OCI-LY1 (cell line): ENCODE measurements at regions not wholly inside any gene's neighbourhood (a gene's known extent, or its start where the extent isn't known, plus 50 kb on each side); places are given as distances from the start of the nearest gene placed in this dataset.

Experiments used
- H2AFZ ChIP-seq: fragments of 200-600 bp; sonication (generic), shearing (Covaris generic); 2 replicates; pipeline ENCODE4 v1.6.0; 2014; ENCODE audit warnings: antibody characterized with exemption, mild to moderate bottlenecking, low read length
- H3F3A ChIP-seq: fragments of 200-600 bp; sonication (generic), shearing (Covaris generic); 2 replicates; pipeline ENCODE4 v1.6.0; 2014; ENCODE audit warnings: mild to moderate bottlenecking, antibody characterized with exemption, low read length, moderate library complexity; ENCODE audit not compliant: insufficient read depth
- H3K27ac ChIP-seq: fragments of 200-600 bp; sonication (generic); 2 replicates; pipeline ENCODE4 v1.5.1; 2014; ENCODE audit warnings: low read length, mixed run types, mild to moderate bottlenecking, low read depth; ENCODE audit not compliant: poor library complexity, severe bottlenecking
- H3K27me3 ChIP-seq: fragments of 200-600 bp; sonication (generic); 2 replicates; pipeline ENCODE4 v1.6.0; 2014; ENCODE audit warnings: antibody characterized with exemption, mild to moderate bottlenecking, low read length, moderate library complexity; ENCODE audit not compliant: insufficient read depth
- H3K36me3 ChIP-seq: fragments of 200-600 bp; sonication (generic); 2 replicates; pipeline ENCODE4 v1.6.1; 2014; ENCODE audit warnings: mild to moderate bottlenecking, antibody characterized with exemption, low read length, moderate library complexity, mixed read lengths; ENCODE audit not compliant: insufficient read depth
- H3K4me1 ChIP-seq: fragments of 200-600 bp; sonication (generic); 2 replicates; pipeline ENCODE4 v1.5.1; 2014; ENCODE audit warnings: mild to moderate bottlenecking, low read length, moderate library complexity; ENCODE audit not compliant: insufficient read depth, severe bottlenecking
- H3K4me2 ChIP-seq: fragments of 200-600 bp; sonication (generic), shearing (Covaris generic); 2 replicates; pipeline ENCODE4 v1.6.1; 2014; ENCODE audit warnings: low read length
- H3K4me3 ChIP-seq: fragments of 200-600 bp; sonication (generic); 2 replicates; pipeline ENCODE4 v1.5.1; 2014; ENCODE audit warnings: low read length, low read depth, mild to moderate bottlenecking, mixed read lengths; ENCODE audit not compliant: poor library complexity, severe bottlenecking
- H3K79me2 ChIP-seq: fragments of 200-600 bp; shearing (Covaris generic); 2 replicates; pipeline ENCODE4 v1.6.1; 2016; ENCODE audit warnings: mixed run types, low read length, mixed read lengths; ENCODE audit not compliant: insufficient read depth
- H3K9ac ChIP-seq: fragments of 200-600 bp; sonication (generic), shearing (Covaris generic); 2 replicates; pipeline ENCODE4 v1.6.1; 2014; ENCODE audit warnings: mild to moderate bottlenecking, low read length, mixed read lengths
- H3K9me2 ChIP-seq: fragments of 200-600 bp; sonication (generic), shearing (Covaris generic); 2 replicates; pipeline ENCODE4 v1.6.1; 2014; ENCODE audit warnings: low read depth, mild to moderate bottlenecking, low read length, mixed read lengths
- H3K9me3 ChIP-seq: fragments of 200-600 bp; shearing (Covaris generic); 2 replicates; pipeline ENCODE4 v1.6.1; 2014; ENCODE audit warnings: low read length, mixed read lengths
- H4K20me1 ChIP-seq: fragments of 200-600 bp; sonication (generic), shearing (Covaris generic); 2 replicates; pipeline ENCODE4 v1.6.0; 2016; ENCODE audit warnings: mild to moderate bottlenecking, low read length; ENCODE audit not compliant: insufficient read depth
- CTCF ChIP-seq: fragments of 200-600 bp; sonication (generic), shearing (Covaris generic); IDR thresholded peaks from 2 replicates; pipeline ENCODE4 v1.5.1; 2017; ENCODE audit warnings: mild to moderate bottlenecking, antibody characterized with exemption, low read length, moderate library complexity, mixed read lengths
- EZH2 ChIP-seq: fragments of 200-600 bp; sonication (generic), shearing (Covaris generic); IDR thresholded peaks from 2 replicates; pipeline ENCODE4 v1.8.0; 2017; ENCODE audit warnings: borderline replicate concordance, mixed run types, mild to moderate bottlenecking, antibody characterized with exemption, low read length, moderate library complexity, mixed read lengths

- no peak overlapping the region for H2AFZ ChIP-seq
- H3F3A ChIP-seq = no peaks in the 10 kb centered on the region
- H3K4me1 ChIP-seq = no peaks in the 10 kb centered on the region
- no peaks in the 10 kb centered on the region for H3K9me2 ChIP-seq
- no peak overlapping the region for H3K4me2 ChIP-seq
- H3K27me3 ChIP-seq = peaks cover 9% of the 10 kb centered on the region; the same call in 1 of the 2 replicates
- H3K9ac ChIP-seq = no peak overlapping the region
- no peaks in the 10 kb centered on the region for H3K9me3 ChIP-seq
- no peaks in the 10 kb centered on the region for H3K36me3 ChIP-seq
- no peaks in the 10 kb centered on the region for H4K20me1 ChIP-seq
- no peak overlapping the region for H3K4me3 ChIP-seq
- H3K27ac ChIP-seq = no peak overlapping the region
- no peak for TF ChIP-seq CTCF
- TF ChIP-seq EZH2 = no peak
- H3K79me2 ChIP-seq = no peaks in the 10 kb centered on the region
Observed at GRCh38 chr14:104378698-104379113, 200.9 kb upstream of the C14orf180 start.

- TF ChIP-seq EZH2 (no peak), CTCF (no peak)
- H2AFZ ChIP-seq = no peak overlapping the region
- peaks cover 9% of the 10 kb centered on the region; the same call in 1 of the 2 replicates for H3K27me3 ChIP-seq
- H3K4me2 ChIP-seq = no peak overlapping the region
- no peak overlapping the region for H3K27ac ChIP-seq
- no peaks in the 10 kb centered on the region for H3K79me2 ChIP-seq
- no peaks in the 10 kb centered on the region for H3K36me3 ChIP-seq
- no peak overlapping the region for H3K4me3 ChIP-seq
- H3K4me1 ChIP-seq = no peaks in the 10 kb centered on the region
- no peaks in the 10 kb centered on the region for H3F3A ChIP-seq
- H4K20me1 ChIP-seq = no peaks in the 10 kb centered on the region
- no peak overlapping the region for H3K9ac ChIP-seq
- no peaks in the 10 kb centered on the region for H3K9me3 ChIP-seq
- no peaks in the 10 kb centered on the region for H3K9me2 ChIP-seq
Observed at GRCh38 chr14:104382361-104383087, 197.0 kb upstream of the C14orf180 start.

- Histone ChIP-seq H3K4me1 (no peaks in the 10 kb centered on the region), H3K9ac (no peak overlapping the region), H3K4me2 (no peak overlapping the region), H3K9me2 (no peaks in the 10 kb centered on the region), H3K36me3 (no peaks in the 10 kb centered on the region), H3K27me3 (peaks cover 9% of the 10 kb centered on the region; the same call in 1 of the 2 replicates), H2AFZ (no peak overlapping the region), H3K4me3 (no peak overlapping the region), H3F3A (no peaks in the 10 kb centered on the region), H4K20me1 (no peaks in the 10 kb centered on the region), H3K79me2 (no peaks in the 10 kb centered on the region), H3K9me3 (no peaks in the 10 kb centered on the region), H3K27ac (no peak overlapping the region)
- no peak for TF ChIP-seq EZH2
- TF ChIP-seq CTCF = no peak
Observed at GRCh38 chr14:104383088-104383995, 196.2 kb upstream of the C14orf180 start.
